GM12874 (cell line): ENCODE measurements at regions not wholly inside any gene's neighbourhood (a gene's known extent, or its start where the extent isn't known, plus 50 kb on each side); places are given as distances from the start of the nearest gene placed in this dataset.

ENCODE experiments used
- TF ChIP-seq, protein P1 (sequence below): IDR thresholded peaks from 2 replicates; pipeline ENCODE4 v1.5.1; 2011; ENCODE audit warnings: low read depth, mild to moderate bottlenecking, control low read depth, low read length, moderate library complexity; ENCODE audit not compliant: insufficient read depth

- TF ChIP-seq, protein P1, sequence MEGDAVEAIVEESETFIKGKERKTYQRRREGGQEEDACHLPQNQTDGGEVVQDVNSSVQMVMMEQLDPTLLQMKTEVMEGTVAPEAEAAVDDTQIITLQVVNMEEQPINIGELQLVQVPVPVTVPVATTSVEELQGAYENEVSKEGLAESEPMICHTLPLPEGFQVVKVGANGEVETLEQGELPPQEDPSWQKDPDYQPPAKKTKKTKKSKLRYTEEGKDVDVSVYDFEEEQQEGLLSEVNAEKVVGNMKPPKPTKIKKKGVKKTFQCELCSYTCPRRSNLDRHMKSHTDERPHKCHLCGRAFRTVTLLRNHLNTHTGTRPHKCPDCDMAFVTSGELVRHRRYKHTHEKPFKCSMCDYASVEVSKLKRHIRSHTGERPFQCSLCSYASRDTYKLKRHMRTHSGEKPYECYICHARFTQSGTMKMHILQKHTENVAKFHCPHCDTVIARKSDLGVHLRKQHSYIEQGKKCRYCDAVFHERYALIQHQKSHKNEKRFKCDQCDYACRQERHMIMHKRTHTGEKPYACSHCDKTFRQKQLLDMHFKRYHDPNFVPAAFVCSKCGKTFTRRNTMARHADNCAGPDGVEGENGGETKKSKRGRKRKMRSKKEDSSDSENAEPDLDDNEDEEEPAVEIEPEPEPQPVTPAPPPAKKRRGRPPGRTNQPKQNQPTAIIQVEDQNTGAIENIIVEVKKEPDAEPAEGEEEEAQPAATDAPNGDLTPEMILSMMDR: no peak
Observed at GRCh38 chr7:130951976-130952876, 218.2 kb upstream of the KLF14 start.

DNA sequence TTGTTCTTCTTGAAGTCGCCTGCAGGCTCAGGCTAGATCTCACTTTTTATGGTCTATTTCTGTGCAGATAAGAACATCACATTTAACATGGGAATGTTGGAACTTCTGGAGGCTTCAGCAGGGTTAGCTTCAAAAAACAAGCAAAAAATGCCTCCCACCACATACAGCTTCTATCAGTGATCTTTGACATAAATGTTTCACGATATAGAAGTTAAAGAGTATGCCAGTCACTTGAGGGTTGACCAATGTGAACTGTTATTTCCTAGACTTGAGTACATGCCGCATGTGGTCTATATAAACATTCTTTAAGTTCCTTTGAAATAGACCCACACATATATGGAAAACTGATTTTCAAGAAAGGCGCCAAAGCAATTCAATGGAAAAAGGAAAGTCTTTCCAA is 219.2 kb upstream of the KLF14 start:
- TF ChIP-seq, protein P1: no peak

- TF ChIP-seq, protein P1: no peak
Observed at GRCh38 chr7:130954918-130955564, 221.0 kb upstream of the KLF14 start.

DNA sequence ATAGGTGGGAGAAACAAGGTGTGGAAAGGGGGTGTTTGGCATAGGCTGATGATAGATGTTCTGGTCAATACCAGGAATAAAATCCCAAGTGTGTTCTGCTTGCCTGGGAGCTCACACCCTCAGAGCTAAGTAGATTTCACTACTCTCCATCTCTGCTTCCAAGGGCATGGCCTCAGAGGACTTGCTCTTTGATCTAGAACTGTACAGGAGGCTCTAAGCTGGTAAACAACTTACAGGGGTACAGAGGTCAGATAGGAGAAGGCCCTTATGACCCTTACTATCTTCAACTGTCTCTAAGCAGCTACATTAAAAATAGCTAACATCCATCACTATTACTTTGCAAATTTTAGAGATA is 221.5 kb upstream of the KLF14 start:
- TF ChIP-seq, protein P1: no peak

DNA sequence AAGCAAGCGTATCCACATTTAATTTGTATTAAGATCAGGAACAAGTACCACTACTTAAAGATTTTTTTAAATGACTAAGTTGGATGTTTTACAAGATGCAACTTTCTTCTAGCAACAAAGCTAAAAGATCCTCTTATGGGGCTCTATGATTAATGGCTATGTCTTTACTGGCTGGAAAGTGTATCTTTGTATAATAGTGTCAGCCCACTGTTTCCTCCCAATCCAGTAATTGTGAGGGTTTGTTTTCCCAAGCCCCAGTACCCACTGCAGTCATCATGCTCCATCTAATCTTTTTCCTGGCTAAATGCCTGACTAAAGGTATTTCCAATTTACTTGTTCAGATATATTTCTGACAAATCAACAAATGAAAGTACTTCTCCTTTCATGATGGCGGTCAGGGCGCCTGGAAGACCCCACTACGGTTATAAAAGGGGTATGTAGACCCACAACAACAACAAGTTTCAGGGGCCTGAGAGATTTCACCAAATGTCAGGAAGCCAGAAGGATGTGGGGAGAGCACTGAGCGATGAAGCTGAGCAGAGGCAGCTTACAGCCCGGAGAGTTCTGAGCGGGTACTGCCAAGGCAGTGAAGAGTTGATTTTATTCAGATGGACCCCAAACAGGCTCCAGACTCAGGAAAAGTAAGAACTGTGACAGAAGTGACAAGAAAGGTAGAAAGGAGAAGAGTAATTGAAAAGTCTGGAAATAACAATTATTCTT is 222.6 kb upstream of the KLF14 start:
- TF ChIP-seq, protein P1: no peak

GRCh38 chr7:130957137-130957513 is 223.1 kb upstream of the KLF14 start:
- TF ChIP-seq, protein P1: no peak

GRCh38 chr7:130958846-130959245 is 224.8 kb upstream of the KLF14 start:
- TF ChIP-seq, protein P1: no peak
